ENCODE measurements at regions not wholly inside any gene's neighbourhood (a gene's known extent, or its start where the extent isn't known, plus 50 kb on each side); places are given as distances from the start of the nearest gene placed in this dataset.

DNA sequence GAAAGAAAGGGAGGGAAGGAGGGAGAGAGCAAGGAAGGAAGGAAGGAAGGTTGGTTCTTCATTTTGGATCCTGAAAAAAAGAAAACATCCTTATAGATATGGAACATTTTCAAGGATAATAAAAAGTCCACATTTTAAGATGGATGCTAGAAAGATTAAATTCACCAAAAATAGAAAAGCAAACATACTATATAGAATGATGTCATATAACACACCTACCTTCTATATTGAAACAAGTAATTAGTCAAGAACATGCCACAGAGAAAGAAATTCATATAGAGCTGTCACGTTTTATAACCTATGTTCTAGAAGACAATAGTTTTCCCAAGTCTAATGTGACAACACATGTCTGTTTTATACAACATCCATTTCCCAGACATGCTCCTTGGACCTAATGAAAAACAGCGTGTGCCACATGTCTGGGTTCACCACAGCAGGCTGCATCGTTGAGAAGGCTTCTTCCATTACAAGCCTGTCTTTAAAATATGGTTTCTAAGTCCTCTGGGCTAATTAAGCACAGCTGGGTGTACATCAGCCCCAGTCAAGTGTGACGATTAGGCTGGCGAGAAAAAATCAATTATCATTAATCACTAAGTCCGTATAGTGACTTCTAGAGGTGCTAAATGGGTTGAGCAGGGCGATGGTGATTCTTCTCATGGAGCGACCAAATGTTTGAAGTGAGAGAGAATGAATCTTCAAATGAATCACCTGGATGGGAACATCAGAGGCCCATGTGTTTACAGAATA, 301.8 kb downstream of the TLE1 start:
- Mint-ChIP-seq H3K27ac (no peak overlapping the region), H3K4me3 (no peak overlapping the region), H3K9me3 (peaks cover 2% of the 10 kb centered on the region), H3K4me1 (peaks cover 31% of the 10 kb centered on the region), H3K36me3 (ENCODE audit: low read depth) (no peaks in the 10 kb centered on the region), H3K27me3 (ENCODE audit: low read depth) (peaks cover 7% of the 10 kb centered on the region)
- TF ChIP-seq CTCF (IDR thresholded peaks at IDR 0.05; ENCODE audit: unreplicated experiment in 3 of 3) = no peak

- H3K9me3 Mint-ChIP-seq = no peaks in the 10 kb centered on the region
- no peaks in the 10 kb centered on the region for H3K27me3 Mint-ChIP-seq (ENCODE audit: low read depth)
- H3K4me1 Mint-ChIP-seq = peaks cover 29% of the 10 kb centered on the region
- no peak for TF ChIP-seq CTCF (IDR thresholded peaks at IDR 0.05; ENCODE audit: unreplicated experiment in 3 of 3)
- no peak overlapping the region for H3K27ac Mint-ChIP-seq
- no peaks in the 10 kb centered on the region for H3K36me3 Mint-ChIP-seq (ENCODE audit: low read depth)
- H3K4me3 Mint-ChIP-seq = no peak overlapping the region
These were observed 304.4 kb downstream of the TLE1 start for GRCh38 chr9:81384911-81385310.

DNA sequence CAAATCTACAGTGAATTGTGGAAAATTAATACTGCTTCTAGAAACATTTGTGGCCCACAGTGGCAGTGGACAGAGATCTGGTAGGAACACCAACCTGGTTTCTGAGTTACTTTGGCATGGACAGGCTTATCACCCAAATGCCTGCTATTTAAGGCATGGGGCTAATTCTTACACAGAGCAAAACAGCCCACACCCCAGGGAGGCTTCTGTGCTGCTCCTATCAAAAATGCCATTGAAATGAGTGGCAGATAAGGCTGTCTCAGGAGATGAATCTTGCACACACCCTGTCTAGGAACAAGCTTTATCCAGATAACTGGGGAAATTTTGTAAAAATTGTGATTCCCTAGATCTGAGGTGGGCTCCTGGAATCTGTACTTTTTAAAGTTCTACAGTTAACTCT, 307.1 kb downstream of the TLE1 start:
- H3K27ac Mint-ChIP-seq = no peak overlapping the region
- H3K4me1 Mint-ChIP-seq = peaks cover 33% of the 10 kb centered on the region

GRCh38 chr9:81381694-81382093, 307.7 kb downstream of the TLE1 start:
- peaks cover 38% of the 10 kb centered on the region for H3K4me1 Mint-ChIP-seq
- no peak for TF ChIP-seq CTCF (IDR thresholded peaks at IDR 0.05; ENCODE audit: unreplicated experiment in 3 of 3)
- H3K36me3 Mint-ChIP-seq (ENCODE audit: low read depth) = no peaks in the 10 kb centered on the region
- no peak overlapping the region for H3K27ac Mint-ChIP-seq
- H3K27me3 Mint-ChIP-seq (ENCODE audit: low read depth) = peaks cover 4% of the 10 kb centered on the region
- H3K4me3 Mint-ChIP-seq = no peak overlapping the region
- H3K9me3 Mint-ChIP-seq = no peaks in the 10 kb centered on the region

More for the DNA sequence above, 307.1 kb downstream of the TLE1 start:
- H3K36me3 Mint-ChIP-seq (ENCODE audit: low read depth) = no peaks in the 10 kb centered on the region
- H3K9me3 Mint-ChIP-seq = no peaks in the 10 kb centered on the region
- no peak overlapping the region for H3K4me3 Mint-ChIP-seq
- peaks cover 4% of the 10 kb centered on the region for H3K27me3 Mint-ChIP-seq (ENCODE audit: low read depth)
- TF ChIP-seq CTCF (IDR thresholded peaks at IDR 0.05; ENCODE audit: unreplicated experiment in 3 of 3) = no peak

GRCh38 chr9:81380504-81381359, 308.6 kb downstream of the TLE1 start:
- Mint-ChIP-seq H3K4me3 (no peak overlapping the region), H3K27me3 (ENCODE audit: low read depth) (peaks cover 4% of the 10 kb centered on the region), H3K4me1 (peaks cover 42% of the 10 kb centered on the region), H3K36me3 (ENCODE audit: low read depth) (no peaks in the 10 kb centered on the region), H3K27ac (no peak overlapping the region), H3K9me3 (no peaks in the 10 kb centered on the region)
- no peak for TF ChIP-seq CTCF (IDR thresholded peaks at IDR 0.05; ENCODE audit: unreplicated experiment in 3 of 3)
